Astrocyte (in vitro differentiated cells and primary cell): ENCODE measurements at regions not wholly inside any gene's neighbourhood (a gene's known extent, or its start where the extent isn't known, plus 50 kb on each side); places are given as distances from the start of the nearest gene placed in this dataset.

ENCODE experiments used
- DNase-seq: peaks from one replicate; pipeline ENCODE4 v3.0.0-alpha.2; 2010; ENCODE audit warnings: low read depth
- FAIRE-seq: peaks from 2 replicates; lab custom pipeline; 2011; peaks lifted over from hg19 to GRCh38; lab: Jason Lieb, UNC
- H2AFZ ChIP-seq: 2 replicates; pipeline ENCODE4 v1.6.0; 2012; ENCODE audit warnings: low read depth, low read length, inconsistent platforms
- H3K27ac ChIP-seq: 2 replicates; pipeline ENCODE4 v1.5.1; 2011; ENCODE audit warnings: low read depth, low read length, inconsistent platforms
- H3K27me3 ChIP-seq: 2 replicates; pipeline ENCODE4 v1.6.0; 2011; ENCODE audit warnings: low read length, inconsistent platforms; ENCODE audit not compliant: insufficient read depth
- H3K36me3 ChIP-seq: 2 replicates; pipeline ENCODE4 v1.5.1; 2011; ENCODE audit warnings: low read length, inconsistent platforms; ENCODE audit not compliant: insufficient read depth
- H3K4me1 ChIP-seq: 2 replicates; pipeline ENCODE4 v1.5.1; 2011; ENCODE audit warnings: low read length, inconsistent platforms; ENCODE audit not compliant: insufficient read depth
- H3K4me2 ChIP-seq: 2 replicates; pipeline ENCODE4 v1.6.0; 2012; ENCODE audit warnings: low read length, inconsistent platforms
- H3K4me3 ChIP-seq: 2 replicates; pipeline ENCODE4 v1.5.1; 2011; ENCODE audit warnings: low read depth, mild to moderate bottlenecking, low read length, inconsistent platforms; ENCODE audit not compliant: insufficient read depth
- H3K79me2 ChIP-seq: 2 replicates; pipeline ENCODE4 v1.6.0; 2012; ENCODE audit warnings: mild to moderate bottlenecking, low read length, inconsistent platforms; ENCODE audit not compliant: insufficient read depth
- H3K9ac ChIP-seq: 2 replicates; pipeline ENCODE4 v1.6.0; 2012; ENCODE audit warnings: mild to moderate bottlenecking, low read length, inconsistent platforms
- H3K9me3 ChIP-seq: 2 replicates; pipeline ENCODE4 v1.5.1; 2012; ENCODE audit warnings: low read depth, mild to moderate bottlenecking, low read length, inconsistent platforms; ENCODE audit not compliant: insufficient read depth
- H4K20me1 ChIP-seq: 2 replicates; pipeline ENCODE4 v1.6.0; 2012; ENCODE audit warnings: low read length, inconsistent platforms; ENCODE audit not compliant: insufficient read depth
- H3K27ac Mint-ChIP-seq: one replicate; pipeline ENCODE4 v1.8.0; 2021; ENCODE audit warnings: mild to moderate bottlenecking, mixed read lengths; ENCODE audit not compliant: unreplicated experiment
- H3K27me3 Mint-ChIP-seq: one replicate; pipeline ENCODE4 v1.8.0; 2021; ENCODE audit warnings: low read depth, mixed read lengths; ENCODE audit not compliant: unreplicated experiment
- H3K36me3 Mint-ChIP-seq: one replicate; pipeline ENCODE4 v1.8.0; 2021; ENCODE audit warnings: low read depth, mixed read lengths; ENCODE audit not compliant: unreplicated experiment
- H3K4me1 Mint-ChIP-seq: one replicate; pipeline ENCODE4 v1.8.0; 2021; ENCODE audit warnings: low read depth, mixed read lengths; ENCODE audit not compliant: unreplicated experiment
- H3K4me3 Mint-ChIP-seq: one replicate; pipeline ENCODE4 v1.8.0; 2021; ENCODE audit warnings: mild to moderate bottlenecking, moderate library complexity, mixed read lengths; ENCODE audit not compliant: unreplicated experiment
- H3K9me3 Mint-ChIP-seq: one replicate; pipeline ENCODE4 v1.8.0; 2021; ENCODE audit warnings: mild to moderate bottlenecking, mixed read lengths; ENCODE audit not compliant: unreplicated experiment
- EZH2 ChIP-seq: IDR thresholded peaks from 2 replicates; pipeline ENCODE4 v1.6.1; 2012; ENCODE audit warnings: mild to moderate bottlenecking, low read length, inconsistent platforms; ENCODE audit not compliant: insufficient read depth
- TF ChIP-seq, protein P1 (sequence below): IDR thresholded peaks from 2 replicates; pipeline ENCODE4 v1.5.1; 2011; ENCODE audit warnings: low read depth, mild to moderate bottlenecking, inconsistent platforms, low read length, moderate library complexity; ENCODE audit not compliant: insufficient read depth

DNA sequence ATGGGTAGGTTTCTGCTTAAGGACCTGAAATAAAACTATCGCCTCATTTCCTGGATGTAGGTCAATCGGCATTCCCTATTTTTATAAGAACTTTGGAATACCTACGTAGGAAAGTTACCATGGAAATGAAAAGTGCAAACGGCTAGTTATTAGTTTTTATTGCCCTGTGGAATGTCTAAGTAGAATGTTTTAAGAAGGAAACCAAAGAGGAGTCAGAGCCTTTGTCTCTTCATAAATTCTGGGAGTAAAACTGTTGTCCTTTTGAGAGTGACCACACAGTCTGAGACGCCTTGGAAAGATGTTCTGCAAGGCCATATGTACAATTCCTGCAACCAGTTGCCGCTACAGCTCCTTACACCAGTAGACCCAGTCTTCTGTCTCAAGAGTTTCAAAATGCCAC, 176.0 kb upstream of the SEL1L start:
- Histone ChIP-seq H3K79me2 (no peaks in the 10 kb centered on the region), H3K27me3 (no peaks in the 10 kb centered on the region), H3K9me3 (peaks cover 3% of the 10 kb centered on the region), H3K36me3 (no peaks in the 10 kb centered on the region), H3K4me3 (no peak overlapping the region), H3K4me1 (no peaks in the 10 kb centered on the region), H2AFZ (no peak overlapping the region), H3K9ac (no peak overlapping the region), H3K27ac (no peak overlapping the region), H4K20me1 (no peaks in the 10 kb centered on the region), H3K4me2 (no peak overlapping the region)
- peaks cover 7% of the 10 kb centered on the region for H3K9me3 Mint-ChIP-seq
- no peak for DNase-seq
- no peak overlapping the region for H3K4me3 Mint-ChIP-seq
- no peaks in the 10 kb centered on the region for H3K27me3 Mint-ChIP-seq
- no peak for FAIRE-seq
- H3K27ac Mint-ChIP-seq, result no peak overlapping the region
- TF ChIP-seq EZH2, result no peak
- TF ChIP-seq, protein P1, sequence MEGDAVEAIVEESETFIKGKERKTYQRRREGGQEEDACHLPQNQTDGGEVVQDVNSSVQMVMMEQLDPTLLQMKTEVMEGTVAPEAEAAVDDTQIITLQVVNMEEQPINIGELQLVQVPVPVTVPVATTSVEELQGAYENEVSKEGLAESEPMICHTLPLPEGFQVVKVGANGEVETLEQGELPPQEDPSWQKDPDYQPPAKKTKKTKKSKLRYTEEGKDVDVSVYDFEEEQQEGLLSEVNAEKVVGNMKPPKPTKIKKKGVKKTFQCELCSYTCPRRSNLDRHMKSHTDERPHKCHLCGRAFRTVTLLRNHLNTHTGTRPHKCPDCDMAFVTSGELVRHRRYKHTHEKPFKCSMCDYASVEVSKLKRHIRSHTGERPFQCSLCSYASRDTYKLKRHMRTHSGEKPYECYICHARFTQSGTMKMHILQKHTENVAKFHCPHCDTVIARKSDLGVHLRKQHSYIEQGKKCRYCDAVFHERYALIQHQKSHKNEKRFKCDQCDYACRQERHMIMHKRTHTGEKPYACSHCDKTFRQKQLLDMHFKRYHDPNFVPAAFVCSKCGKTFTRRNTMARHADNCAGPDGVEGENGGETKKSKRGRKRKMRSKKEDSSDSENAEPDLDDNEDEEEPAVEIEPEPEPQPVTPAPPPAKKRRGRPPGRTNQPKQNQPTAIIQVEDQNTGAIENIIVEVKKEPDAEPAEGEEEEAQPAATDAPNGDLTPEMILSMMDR, result no peak
- no peaks in the 10 kb centered on the region for H3K36me3 Mint-ChIP-seq
- no peaks in the 10 kb centered on the region for H3K4me1 Mint-ChIP-seq

DNA sequence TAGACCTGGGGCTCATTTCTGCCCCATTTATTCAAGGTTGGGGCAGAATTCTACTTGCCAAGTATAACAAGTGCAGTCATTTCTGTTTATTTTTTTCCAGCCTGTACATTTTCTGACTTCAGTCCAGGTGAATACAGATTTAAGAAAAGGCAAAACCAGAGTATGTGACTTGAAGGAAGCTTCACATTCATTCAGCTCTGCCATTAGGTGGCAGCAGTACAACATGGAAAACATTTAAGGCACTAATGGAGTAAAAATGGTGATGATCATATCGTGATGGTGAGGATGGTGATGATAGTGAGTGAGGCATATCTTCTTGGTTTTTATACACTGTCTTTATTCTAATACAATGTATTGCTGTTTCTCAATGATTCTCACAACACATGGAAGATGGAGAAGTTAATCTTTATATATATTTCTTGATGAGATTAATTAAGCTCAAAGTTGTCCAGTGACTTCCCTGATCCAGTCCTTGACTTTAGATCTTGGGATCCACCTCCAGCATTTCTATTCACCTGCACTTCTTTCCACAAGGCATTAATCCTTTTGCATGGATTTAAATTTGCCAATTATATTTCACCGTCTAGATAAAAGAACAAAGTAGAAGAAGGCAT, 176.7 kb upstream of the SEL1L start:
- Mint-ChIP-seq H3K4me3 (no peak overlapping the region), H3K4me1 (no peaks in the 10 kb centered on the region), H3K27ac (no peak overlapping the region), H3K36me3 (no peaks in the 10 kb centered on the region), H3K27me3 (no peaks in the 10 kb centered on the region), H3K9me3 (peaks cover 5% of the 10 kb centered on the region)
- H3K79me2 ChIP-seq, result no peaks in the 10 kb centered on the region
- H4K20me1 ChIP-seq, result no peaks in the 10 kb centered on the region
- DNase-seq (no peak), FAIRE-seq (no peak)
- no peak overlapping the region for H3K4me3 ChIP-seq
- TF ChIP-seq, protein P1, result peak; percentile 41
- no peak for TF ChIP-seq EZH2
- H3K27me3 ChIP-seq, result no peaks in the 10 kb centered on the region
- H3K9ac ChIP-seq, result no peak overlapping the region
- no peaks in the 10 kb centered on the region for H3K36me3 ChIP-seq
- H3K4me2 ChIP-seq, result no peak overlapping the region
- no peaks in the 10 kb centered on the region for H3K9me3 ChIP-seq
- H3K4me1 ChIP-seq, result no peaks in the 10 kb centered on the region
- no peak overlapping the region for H2AFZ ChIP-seq
- H3K27ac ChIP-seq, result no peak overlapping the region

DNA sequence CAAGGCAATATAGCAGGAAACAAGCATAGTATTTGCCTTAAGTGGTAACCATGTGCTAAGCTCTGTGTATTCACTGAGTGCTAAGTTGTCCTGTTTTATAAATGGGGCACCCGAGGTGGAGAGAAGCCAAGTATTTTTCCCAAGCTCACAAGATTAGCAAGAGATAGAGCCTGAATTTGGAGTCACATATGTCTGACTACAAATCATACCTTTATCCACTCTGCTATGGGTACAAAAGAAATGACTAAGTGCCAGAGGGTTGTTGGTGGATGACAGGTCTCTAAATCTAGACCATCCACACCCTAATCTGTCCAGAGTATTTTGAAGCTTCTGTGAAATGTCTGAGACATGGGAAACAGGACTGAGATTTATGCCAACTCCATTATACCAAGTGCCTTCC, 182.1 kb upstream of the SEL1L start:
- no peak overlapping the region for H3K27ac ChIP-seq
- DNase-seq, result no peak
- H3K9ac ChIP-seq, result no peak overlapping the region
- H3K4me2 ChIP-seq, result no peak overlapping the region
- no peaks in the 10 kb centered on the region for H3K79me2 ChIP-seq
- H3K4me3 ChIP-seq, result no peak overlapping the region
- no peaks in the 10 kb centered on the region for H4K20me1 ChIP-seq
- H3K36me3 Mint-ChIP-seq, result no peaks in the 10 kb centered on the region
- H3K27me3 ChIP-seq, result no peaks in the 10 kb centered on the region
- FAIRE-seq, result no peak
- no peak for TF ChIP-seq EZH2
- TF ChIP-seq, protein P1, result no peak
- H3K4me3 Mint-ChIP-seq, result no peak overlapping the region
- H3K36me3 ChIP-seq, result no peaks in the 10 kb centered on the region
- H2AFZ ChIP-seq, result no peak overlapping the region
- no peaks in the 10 kb centered on the region for H3K9me3 ChIP-seq
- H3K27me3 Mint-ChIP-seq, result no peaks in the 10 kb centered on the region
- no peaks in the 10 kb centered on the region for H3K4me1 Mint-ChIP-seq
- H3K4me1 ChIP-seq, result no peaks in the 10 kb centered on the region
- H3K9me3 Mint-ChIP-seq, result peaks cover 4% of the 10 kb centered on the region
- no peak overlapping the region for H3K27ac Mint-ChIP-seq
